ENCODE measurements at regions not wholly inside any gene's neighbourhood (a gene's known extent, or its start where the extent isn't known, plus 50 kb on each side); places are given as distances from the start of the nearest gene placed in this dataset.

DNA sequence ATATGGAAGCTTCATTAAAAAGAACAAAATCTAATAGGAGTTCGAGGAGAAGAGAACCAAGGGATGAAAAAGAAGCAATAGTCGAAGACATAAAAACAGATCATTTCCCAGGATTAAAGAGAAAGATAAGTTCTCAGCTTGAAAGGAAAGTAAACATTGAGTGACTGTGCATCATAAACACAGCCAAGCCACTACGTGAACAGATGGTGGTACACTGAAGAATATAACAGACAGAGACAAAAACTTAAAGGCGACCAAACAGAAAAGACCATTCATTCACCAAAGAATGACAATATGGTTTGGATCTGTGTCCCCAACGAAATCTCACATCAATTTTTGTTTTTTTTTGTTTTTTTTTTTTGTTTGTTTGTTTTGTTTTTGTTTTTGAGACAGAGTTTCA is 210.8 kb upstream of the LINGO1 start:
- Histone ChIP-seq H3K79me2 (ENCODE audit: insufficient read depth, low read length) (no peaks in the 10 kb centered on the region), H3K9me3 (ENCODE audit: low read length) (no peaks in the 10 kb centered on the region), H3K4me2 (ENCODE audit: low read depth, low read length) (no peak overlapping the region), H3K4me1 (ENCODE audit: insufficient read depth, low read length) (no peaks in the 10 kb centered on the region), H3K9ac (ENCODE audit: insufficient read depth, low read depth, low read length) (no peak overlapping the region), H3K4me3 (replicated peaks in 1 of 3; ENCODE audit: insufficient read depth in 1 of 3, low read depth in 2 of 3, low read length in 3 of 3) (no peak overlapping the region), H3K27me3 (ENCODE audit: control insufficient read depth in 1 of 2, insufficient read depth in 2 of 2, low read length in 2 of 2) (peaks cover 0 to 13% of the 10 kb centered on the region in 2 experiments; a peak in 2 of 5 replicates), H4K20me1 (ENCODE audit: insufficient read depth, low read length) (no peaks in the 10 kb centered on the region), H3K27ac (ENCODE audit: extremely low read length, insufficient read depth, low read length) (no peak overlapping the region), H3K36me3 (replicated peaks in 1 of 2; ENCODE audit: control insufficient read depth in 1 of 2, insufficient read depth in 2 of 2, low read length in 2 of 2) (no peaks in the 10 kb centered on the region), H2AFZ (ENCODE audit: low read length) (no peak overlapping the region)
- WGBS (ENCODE audit: low lambda C conversion rate), result 27% methylated on average over 5 of the region's 5 CpGs
- POLR2A ChIA-PET, result no interaction called here
- ATAC-seq, result no peak
- DNase-seq (ENCODE audit: low spot score), result no peak
- CTCF ChIA-PET (ENCODE audit: low intra/inter-chr PET ratio, low total read pairs), result no interaction called here
- in situ Hi-C loops (cut with HindIII; ENCODE audit: extremely low pct_ligation_motif_present, low pct_unique_long_range_greater_than_20kb) (no loop called here), intact Hi-C loops (cut with micrococcal nuclease; ENCODE audit: unreplicated experiment) (no loop called here)
- no TSS peak for BruUV-seq (replicated peaks)
- no peak for FAIRE-seq
- no peak for TF ChIP-seq ARID2 (CRISPR knock-in tag; IDR thresholded peaks at IDR 0.05; ENCODE audit: borderline replicate concordance)
- no peak for TF ChIP-seq ZNF124 (CRISPR knock-in tag; IDR thresholded peaks at IDR 0.05)
- TF ChIP-seq, protein P1, sequence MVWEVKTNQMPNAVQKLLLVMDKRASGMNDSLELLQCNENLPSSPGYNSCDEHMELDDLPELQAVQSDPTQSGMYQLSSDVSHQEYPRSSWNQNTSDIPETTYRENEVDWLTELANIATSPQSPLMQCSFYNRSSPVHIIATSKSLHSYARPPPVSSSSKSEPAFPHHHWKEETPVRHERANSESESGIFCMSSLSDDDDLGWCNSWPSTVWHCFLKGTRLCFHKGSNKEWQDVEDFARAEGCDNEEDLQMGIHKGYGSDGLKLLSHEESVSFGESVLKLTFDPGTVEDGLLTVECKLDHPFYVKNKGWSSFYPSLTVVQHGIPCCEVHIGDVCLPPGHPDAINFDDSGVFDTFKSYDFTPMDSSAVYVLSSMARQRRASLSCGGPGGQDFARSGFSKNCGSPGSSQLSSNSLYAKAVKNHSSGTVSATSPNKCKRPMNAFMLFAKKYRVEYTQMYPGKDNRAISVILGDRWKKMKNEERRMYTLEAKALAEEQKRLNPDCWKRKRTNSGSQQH (CRISPR knock-in tag; IDR thresholded peaks at IDR 0.05; ENCODE audit: low read depth), result no peak
- no peak for TF ChIP-seq ZBTB3 (CRISPR knock-in tag; IDR thresholded peaks at IDR 0.05; ENCODE audit: borderline replicate concordance, low read depth)
- TF ChIP-seq ZNF136 (CRISPR knock-in tag; IDR thresholded peaks at IDR 0.05; ENCODE audit: low read depth), result no peak
- TF ChIP-seq, protein P2, sequence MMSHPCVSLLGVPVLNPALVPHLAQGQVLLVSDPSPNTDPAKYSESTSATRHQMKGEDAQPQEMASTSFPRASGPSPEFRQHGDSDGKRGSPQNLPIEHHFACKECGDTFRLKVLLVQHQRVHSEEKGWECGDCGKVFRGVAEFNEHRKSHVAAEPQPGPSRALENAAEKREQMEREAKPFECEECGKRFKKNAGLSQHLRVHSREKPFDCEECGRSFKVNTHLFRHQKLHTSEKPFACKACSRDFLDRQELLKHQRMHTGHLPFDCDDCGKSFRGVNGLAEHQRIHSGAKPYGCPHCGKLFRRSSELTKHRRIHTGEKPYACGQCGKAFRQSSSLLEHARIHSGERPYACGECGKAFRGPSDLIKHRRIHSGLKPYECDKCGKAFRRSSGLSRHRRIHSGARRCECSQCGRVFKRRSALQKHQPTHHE (CRISPR knock-in tag; IDR thresholded peaks at IDR 0.05; ENCODE audit: borderline replicate concordance), result no peak
- no peak for TF ChIP-seq ZNF629 (CRISPR knock-in tag; conservative IDR thresholded peaks at IDR 0.05)
- TF ChIP-seq MIXL1 (CRISPR knock-in tag; IDR thresholded peaks at IDR 0.05), result no peak
- no peak for TF ChIP-seq RBAK (CRISPR knock-in tag; IDR thresholded peaks at IDR 0.05)
- TF ChIP-seq, protein P3, sequence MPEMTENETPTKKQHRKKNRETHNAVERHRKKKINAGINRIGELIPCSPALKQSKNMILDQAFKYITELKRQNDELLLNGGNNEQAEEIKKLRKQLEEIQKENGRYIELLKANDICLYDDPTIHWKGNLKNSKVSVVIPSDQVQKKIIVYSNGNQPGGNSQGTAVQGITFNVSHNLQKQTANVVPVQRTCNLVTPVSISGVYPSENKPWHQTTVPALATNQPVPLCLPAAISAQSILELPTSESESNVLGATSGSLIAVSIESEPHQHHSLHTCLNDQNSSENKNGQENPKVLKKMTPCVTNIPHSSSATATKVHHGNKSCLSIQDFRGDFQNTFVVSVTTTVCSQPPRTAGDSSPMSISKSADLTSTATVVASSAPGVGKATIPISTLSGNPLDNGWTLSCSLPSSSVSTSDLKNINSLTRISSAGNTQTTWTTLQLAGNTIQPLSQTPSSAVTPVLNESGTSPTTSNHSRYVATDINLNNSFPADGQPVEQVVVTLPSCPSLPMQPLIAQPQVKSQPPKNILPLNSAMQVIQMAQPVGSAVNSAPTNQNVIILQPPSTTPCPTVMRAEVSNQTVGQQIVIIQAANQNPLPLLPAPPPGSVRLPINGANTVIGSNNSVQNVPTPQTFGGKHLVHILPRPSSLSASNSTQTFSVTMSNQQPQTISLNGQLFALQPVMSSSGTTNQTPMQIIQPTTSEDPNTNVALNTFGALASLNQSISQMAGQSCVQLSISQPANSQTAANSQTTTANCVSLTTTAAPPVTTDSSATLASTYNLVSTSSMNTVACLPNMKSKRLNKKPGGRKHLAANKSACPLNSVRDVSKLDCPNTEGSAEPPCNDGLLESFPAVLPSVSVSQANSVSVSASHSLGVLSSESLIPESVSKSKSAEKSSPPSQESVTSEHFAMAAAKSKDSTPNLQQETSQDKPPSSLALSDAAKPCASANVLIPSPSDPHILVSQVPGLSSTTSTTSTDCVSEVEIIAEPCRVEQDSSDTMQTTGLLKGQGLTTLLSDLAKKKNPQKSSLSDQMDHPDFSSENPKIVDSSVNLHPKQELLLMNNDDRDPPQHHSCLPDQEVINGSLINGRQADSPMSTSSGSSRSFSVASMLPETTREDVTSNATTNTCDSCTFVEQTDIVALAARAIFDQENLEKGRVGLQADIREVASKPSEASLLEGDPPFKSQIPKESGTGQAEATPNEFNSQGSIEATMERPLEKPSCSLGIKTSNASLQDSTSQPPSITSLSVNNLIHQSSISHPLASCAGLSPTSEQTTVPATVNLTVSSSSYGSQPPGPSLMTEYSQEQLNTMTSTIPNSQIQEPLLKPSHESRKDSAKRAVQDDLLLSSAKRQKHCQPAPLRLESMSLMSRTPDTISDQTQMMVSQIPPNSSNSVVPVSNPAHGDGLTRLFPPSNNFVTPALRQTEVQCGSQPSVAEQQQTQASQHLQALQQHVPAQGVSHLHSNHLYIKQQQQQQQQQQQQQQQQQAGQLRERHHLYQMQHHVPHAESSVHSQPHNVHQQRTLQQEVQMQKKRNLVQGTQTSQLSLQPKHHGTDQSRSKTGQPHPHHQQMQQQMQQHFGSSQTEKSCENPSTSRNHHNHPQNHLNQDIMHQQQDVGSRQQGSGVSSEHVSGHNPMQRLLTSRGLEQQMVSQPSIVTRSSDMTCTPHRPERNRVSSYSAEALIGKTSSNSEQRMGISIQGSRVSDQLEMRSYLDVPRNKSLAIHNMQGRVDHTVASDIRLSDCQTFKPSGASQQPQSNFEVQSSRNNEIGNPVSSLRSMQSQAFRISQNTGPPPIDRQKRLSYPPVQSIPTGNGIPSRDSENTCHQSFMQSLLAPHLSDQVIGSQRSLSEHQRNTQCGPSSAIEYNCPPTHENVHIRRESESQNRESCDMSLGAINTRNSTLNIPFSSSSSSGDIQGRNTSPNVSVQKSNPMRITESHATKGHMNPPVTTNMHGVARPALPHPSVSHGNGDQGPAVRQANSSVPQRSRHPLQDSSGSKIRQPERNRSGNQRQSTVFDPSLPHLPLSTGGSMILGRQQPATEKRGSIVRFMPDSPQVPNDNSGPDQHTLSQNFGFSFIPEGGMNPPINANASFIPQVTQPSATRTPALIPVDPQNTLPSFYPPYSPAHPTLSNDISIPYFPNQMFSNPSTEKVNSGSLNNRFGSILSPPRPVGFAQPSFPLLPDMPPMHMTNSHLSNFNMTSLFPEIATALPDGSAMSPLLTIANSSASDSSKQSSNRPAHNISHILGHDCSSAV (CRISPR knock-in tag; IDR thresholded peaks at IDR 0.05; ENCODE audit: borderline replicate concordance), result no peak
- TF ChIP-seq, protein P4, sequence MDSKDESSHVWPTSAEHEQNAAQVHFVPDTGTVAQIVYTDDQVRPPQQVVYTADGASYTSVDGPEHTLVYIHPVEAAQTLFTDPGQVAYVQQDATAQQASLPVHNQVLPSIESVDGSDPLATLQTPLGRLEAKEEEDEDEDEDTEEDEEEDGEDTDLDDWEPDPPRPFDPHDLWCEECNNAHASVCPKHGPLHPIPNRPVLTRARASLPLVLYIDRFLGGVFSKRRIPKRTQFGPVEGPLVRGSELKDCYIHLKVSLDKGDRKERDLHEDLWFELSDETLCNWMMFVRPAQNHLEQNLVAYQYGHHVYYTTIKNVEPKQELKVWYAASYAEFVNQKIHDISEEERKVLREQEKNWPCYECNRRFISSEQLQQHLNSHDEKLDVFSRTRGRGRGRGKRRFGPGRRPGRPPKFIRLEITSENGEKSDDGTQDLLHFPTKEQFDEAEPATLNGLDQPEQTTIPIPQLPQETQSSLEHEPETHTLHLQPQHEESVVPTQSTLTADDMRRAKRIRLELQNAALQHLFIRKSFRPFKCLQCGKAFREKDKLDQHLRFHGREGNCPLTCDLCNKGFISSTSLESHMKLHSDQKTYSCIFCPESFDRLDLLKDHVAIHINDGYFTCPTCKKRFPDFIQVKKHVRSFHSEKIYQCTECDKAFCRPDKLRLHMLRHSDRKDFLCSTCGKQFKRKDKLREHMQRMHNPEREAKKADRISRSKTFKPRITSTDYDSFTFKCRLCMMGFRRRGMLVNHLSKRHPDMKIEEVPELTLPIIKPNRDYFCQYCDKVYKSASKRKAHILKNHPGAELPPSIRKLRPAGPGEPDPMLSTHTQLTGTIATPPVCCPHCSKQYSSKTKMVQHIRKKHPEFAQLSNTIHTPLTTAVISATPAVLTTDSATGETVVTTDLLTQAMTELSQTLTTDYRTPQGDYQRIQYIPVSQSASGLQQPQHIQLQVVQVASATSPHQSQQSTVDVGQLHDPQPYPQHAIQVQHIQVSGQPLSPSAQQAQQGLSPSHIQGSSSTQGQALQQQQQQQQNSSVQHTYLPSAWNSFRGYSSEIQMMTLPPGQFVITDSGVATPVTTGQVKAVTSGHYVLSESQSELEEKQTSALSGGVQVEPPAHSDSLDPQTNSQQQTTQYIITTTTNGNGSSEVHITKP (CRISPR knock-in tag; IDR thresholded peaks at IDR 0.05; ENCODE audit: low read depth), result no peak
